ENCODE measurements at regions not wholly inside any gene's neighbourhood (a gene's known extent, or its start where the extent isn't known, plus 50 kb on each side); places are given as distances from the start of the nearest gene placed in this dataset.

DNA sequence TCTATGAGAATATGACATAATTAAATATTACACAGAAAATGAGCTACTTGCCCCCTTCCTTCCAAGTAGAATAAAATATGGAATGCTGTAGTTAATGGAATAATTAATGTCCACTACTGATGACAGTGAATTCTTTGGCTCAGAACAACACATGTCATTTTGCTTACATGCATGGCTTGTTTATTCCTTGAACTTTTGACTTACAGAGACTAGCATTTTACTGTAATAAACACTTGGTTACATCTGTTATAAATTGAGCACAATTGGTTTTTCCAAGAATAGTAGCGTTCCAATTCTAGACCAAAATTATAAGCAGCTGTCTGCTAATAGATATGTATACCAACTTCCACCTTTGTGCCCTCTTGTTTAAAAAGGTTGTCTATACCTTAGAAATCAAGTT lies 286.7 kb downstream of the OTUD1 start:
- no peak overlapping the region for H3K4me3 ChIP-seq (ENCODE audit: low read length, poor library complexity, severe bottlenecking)
- no peak for TF ChIP-seq CTCF (conservative IDR thresholded peaks at IDR 0.05; ENCODE audit: low read length)
- no peak for TF ChIP-seq EZH2phosphoT487 (IDR thresholded peaks at IDR 0.05; ENCODE audit: borderline replicate concordance)
- H3K4me1 ChIP-seq (ENCODE audit: insufficient read depth, low read length, poor library complexity, severe bottlenecking) = no peaks in the 10 kb centered on the region
- no peaks in the 10 kb centered on the region for H3K79me2 ChIP-seq (ENCODE audit: insufficient read depth, low read length)
- H2AFZ ChIP-seq (ENCODE audit: low read length) = no peak overlapping the region
- no peak overlapping the region for H3K4me2 ChIP-seq (ENCODE audit: low read depth, low read length, poor library complexity, severe bottlenecking)
- H3K36me3 ChIP-seq (ENCODE audit: insufficient read depth, low read length) = no peaks in the 10 kb centered on the region
- peaks cover under 1% of the 10 kb centered on the region; the same call in 1 of the 2 replicates for H3K9me3 ChIP-seq (ENCODE audit: insufficient read depth, low read depth, low read length)
- H3K9me2 ChIP-seq (replicated peaks; ENCODE audit: low read depth, low read length) = no peaks in the 10 kb centered on the region
- H3F3A ChIP-seq (ENCODE audit: low read depth) = no peaks in the 10 kb centered on the region
- no peaks in the 10 kb centered on the region for H3K27me3 ChIP-seq (ENCODE audit: insufficient read depth, low read length, poor library complexity, severe bottlenecking)
- H3K9ac ChIP-seq (ENCODE audit: low read depth, low read length, poor library complexity, severe bottlenecking) = no peak overlapping the region
- no peaks in the 10 kb centered on the region for H4K20me1 ChIP-seq (ENCODE audit: insufficient read depth, low read length, poor library complexity, severe bottlenecking)

GRCh38 chr10:23742368-23742767 lies 303.5 kb downstream of the OTUD1 start:
- no peak overlapping the region for H3K9ac ChIP-seq (ENCODE audit: low read depth, low read length, poor library complexity, severe bottlenecking)
- H3K4me3 ChIP-seq (ENCODE audit: low read length, poor library complexity, severe bottlenecking) = no peak overlapping the region
- H3K27me3 ChIP-seq (ENCODE audit: insufficient read depth, low read length, poor library complexity, severe bottlenecking) = no peaks in the 10 kb centered on the region
- H3K9me3 ChIP-seq (ENCODE audit: insufficient read depth, low read depth, low read length) = no peaks in the 10 kb centered on the region
- H4K20me1 ChIP-seq (ENCODE audit: insufficient read depth, low read length, poor library complexity, severe bottlenecking) = no peaks in the 10 kb centered on the region
- H2AFZ ChIP-seq (ENCODE audit: low read length) = no peak overlapping the region
- H3K9me2 ChIP-seq (replicated peaks; ENCODE audit: low read depth, low read length) = no peaks in the 10 kb centered on the region
- no peak overlapping the region for H3K4me2 ChIP-seq (ENCODE audit: low read depth, low read length, poor library complexity, severe bottlenecking)
- TF ChIP-seq CTCF (conservative IDR thresholded peaks at IDR 0.05; ENCODE audit: low read length) (no peak), EZH2phosphoT487 (IDR thresholded peaks at IDR 0.05; ENCODE audit: borderline replicate concordance) (no peak)
- H3F3A ChIP-seq (ENCODE audit: low read depth) = no peaks in the 10 kb centered on the region
- no peaks in the 10 kb centered on the region for H3K36me3 ChIP-seq (ENCODE audit: insufficient read depth, low read length)
- no peaks in the 10 kb centered on the region for H3K4me1 ChIP-seq (ENCODE audit: insufficient read depth, low read length, poor library complexity, severe bottlenecking)
- no peaks in the 10 kb centered on the region for H3K79me2 ChIP-seq (ENCODE audit: insufficient read depth, low read length)

DNA sequence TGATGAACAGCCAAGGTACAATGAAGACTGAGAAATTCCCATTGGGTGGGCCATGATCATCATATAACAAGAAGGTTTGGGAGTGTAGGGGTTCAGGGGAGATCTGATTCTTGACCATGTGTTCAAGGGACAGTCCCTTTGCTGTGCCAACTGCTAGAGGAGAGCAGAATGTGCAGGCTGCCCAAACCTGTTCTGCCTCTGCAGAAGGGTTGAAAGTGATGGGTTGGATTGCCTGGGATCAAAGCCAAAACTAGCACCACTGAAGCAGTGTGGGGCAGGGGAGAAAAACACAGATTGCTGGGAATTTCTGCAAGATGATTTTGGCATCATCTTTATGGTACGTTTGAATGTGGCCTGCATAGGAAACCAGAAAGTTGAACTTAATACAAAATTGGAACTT lies 303.9 kb downstream of the OTUD1 start:
- H3K27me3 ChIP-seq (ENCODE audit: insufficient read depth, low read length, poor library complexity, severe bottlenecking) = no peaks in the 10 kb centered on the region
- no peaks in the 10 kb centered on the region for H3K9me3 ChIP-seq (ENCODE audit: insufficient read depth, low read depth, low read length)
- H3K9me2 ChIP-seq (replicated peaks; ENCODE audit: low read depth, low read length) = no peaks in the 10 kb centered on the region
- no peak overlapping the region for H3K4me2 ChIP-seq (ENCODE audit: low read depth, low read length, poor library complexity, severe bottlenecking)
- H3K4me3 ChIP-seq (ENCODE audit: low read length, poor library complexity, severe bottlenecking) = no peak overlapping the region
- H4K20me1 ChIP-seq (ENCODE audit: insufficient read depth, low read length, poor library complexity, severe bottlenecking) = no peaks in the 10 kb centered on the region
- no peaks in the 10 kb centered on the region for H3F3A ChIP-seq (ENCODE audit: low read depth)
- no peak overlapping the region for H2AFZ ChIP-seq (ENCODE audit: low read length)
- H3K36me3 ChIP-seq (ENCODE audit: insufficient read depth, low read length) = no peaks in the 10 kb centered on the region
- H3K79me2 ChIP-seq (ENCODE audit: insufficient read depth, low read length) = no peaks in the 10 kb centered on the region
- no peaks in the 10 kb centered on the region for H3K4me1 ChIP-seq (ENCODE audit: insufficient read depth, low read length, poor library complexity, severe bottlenecking)
- no peak overlapping the region for H3K9ac ChIP-seq (ENCODE audit: low read depth, low read length, poor library complexity, severe bottlenecking)
- no peak for TF ChIP-seq EZH2phosphoT487 (IDR thresholded peaks at IDR 0.05; ENCODE audit: borderline replicate concordance)
- no peak for TF ChIP-seq CTCF (conservative IDR thresholded peaks at IDR 0.05; ENCODE audit: low read length)
